ENCODE measurements at regions not wholly inside any gene's neighbourhood (a gene's known extent, or its start where the extent isn't known, plus 50 kb on each side); places are given as distances from the start of the nearest gene placed in this dataset.
"Not testable (repeated sequence)": the region's sequence is repeated elsewhere in the genome, so short reads cannot be mapped to it uniquely, and the experiment has no call there.

DNA sequence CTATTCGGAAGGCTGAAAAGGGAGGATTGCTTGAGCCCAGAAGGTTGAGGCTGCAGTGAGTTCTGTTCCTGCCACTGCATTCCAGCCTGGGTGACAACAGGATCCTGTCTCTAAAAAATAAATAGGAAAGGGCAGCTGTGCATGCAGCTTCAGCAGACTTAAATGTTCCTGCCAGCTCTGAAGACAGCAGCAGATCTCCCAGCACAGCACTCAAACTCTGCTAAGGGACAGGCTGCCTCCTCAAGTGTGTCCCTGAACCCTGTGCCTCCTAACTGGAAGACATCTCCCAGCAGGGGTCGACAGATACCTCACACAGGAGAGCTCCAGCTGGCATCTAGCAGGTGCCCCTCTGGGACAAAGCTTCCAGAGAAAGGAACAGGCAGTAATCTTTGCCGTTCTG, 117.9 kb downstream of the CXCL12 start:
- DNase-seq = no peak

DNA sequence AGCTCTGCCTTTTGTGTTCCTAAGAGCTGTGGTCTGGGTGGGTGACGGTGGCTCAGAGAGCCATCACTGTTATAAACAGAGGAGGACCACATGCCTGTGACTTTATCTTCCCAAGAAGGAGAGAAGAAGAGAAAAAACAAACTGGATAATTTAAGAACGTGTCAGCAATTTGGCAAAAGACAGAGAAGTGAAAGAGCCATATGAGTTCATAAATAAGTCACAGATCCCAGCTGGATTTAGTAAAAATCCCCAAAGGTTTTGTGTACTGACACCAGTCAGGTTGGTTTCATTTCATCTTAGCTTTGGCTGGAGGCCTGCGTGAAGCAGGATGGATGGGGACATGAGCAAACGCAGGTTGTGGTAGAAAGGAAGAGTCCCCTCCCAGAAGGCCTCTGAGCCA, 120.7 kb downstream of the CXCL12 start:
- no peak for DNase-seq

DNA sequence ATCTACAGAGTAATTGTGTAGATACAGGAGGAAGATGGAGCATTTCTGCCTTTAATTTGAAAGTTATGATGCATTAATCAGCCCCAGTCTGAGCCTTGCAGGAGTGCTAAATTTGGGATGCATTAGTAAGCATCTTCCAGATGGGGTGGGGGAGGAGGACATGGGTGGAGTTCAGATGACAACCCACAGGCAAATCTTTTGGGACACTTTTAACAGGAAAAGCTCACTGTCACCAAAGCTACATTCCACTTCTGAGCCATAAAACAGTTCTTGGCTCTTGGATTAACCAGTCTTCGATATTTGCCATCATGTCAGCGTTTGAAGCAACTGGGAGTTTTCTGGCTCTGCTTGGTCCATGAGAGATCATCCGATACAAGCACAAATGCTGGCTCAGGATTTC, 121.1 kb downstream of the CXCL12 start:
- no peak for DNase-seq

DNA sequence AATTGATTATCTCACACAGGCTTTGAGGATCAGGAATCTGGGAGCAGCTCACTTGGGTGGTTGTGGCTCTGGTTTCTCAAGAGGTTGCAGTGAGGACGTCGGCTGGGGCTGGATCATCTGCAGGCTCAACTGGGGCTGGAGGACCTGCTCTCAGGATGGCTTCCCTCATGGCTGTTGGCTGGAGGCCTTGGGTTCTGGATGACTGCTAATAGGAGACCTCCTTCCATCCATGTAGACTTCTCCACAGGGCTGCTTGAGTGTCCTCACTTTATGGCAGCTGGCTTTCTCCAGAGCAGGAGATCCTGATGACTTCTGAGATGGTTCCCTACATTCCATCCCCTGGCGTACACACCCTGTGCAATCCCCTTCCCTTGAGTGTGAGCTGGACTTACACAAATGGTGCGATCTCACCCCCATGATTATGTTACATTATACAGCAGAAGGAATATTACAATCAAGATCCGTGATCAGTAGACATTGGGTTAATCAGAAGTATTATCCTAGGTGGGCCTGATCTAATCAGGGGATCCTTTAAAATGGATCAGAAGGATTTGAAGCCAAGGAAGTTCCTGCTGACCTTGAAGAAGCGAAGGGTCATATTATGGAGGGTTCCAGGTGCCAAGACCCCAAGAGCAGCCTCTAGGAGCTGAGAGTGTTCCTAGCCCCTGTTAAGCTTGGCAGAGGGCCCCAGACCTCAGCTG, 122.2 kb downstream of the CXCL12 start:
- DNase-seq = no peak

DNA sequence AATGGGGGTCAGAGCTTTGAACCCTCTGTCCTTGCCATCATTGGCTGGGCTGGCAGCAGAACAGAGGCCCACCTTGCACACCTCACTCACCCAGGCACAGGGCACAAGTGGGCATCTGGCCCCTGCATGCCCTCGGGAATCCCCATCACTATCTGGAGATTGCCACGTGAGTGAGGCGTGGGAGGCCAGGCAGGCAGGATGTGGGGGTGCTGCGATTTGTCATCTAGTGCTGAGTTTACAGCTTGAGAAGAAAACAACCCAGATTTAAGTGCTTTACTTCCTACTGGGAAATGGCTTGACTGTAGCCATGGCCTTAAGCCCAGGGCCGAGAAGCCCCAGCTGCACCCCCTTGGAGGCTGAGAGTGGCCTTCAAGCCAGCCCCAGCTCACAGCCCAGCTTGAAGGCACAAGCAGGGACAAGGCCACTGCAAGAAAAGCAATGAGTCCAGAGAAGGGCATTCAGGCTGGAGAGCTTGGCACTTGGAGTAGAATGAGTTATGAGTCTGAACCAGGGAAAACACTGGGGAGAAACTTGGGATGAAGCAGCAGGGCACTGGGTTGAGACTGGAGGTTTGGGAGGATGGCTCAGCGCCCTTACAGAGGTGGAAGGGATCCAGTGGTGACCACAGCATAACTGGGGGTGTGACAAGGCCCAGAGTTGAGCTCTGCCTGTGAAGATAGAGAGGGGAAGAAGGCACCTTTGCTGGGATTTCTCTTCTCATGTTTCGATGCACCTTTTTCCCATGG, 123.0 kb downstream of the CXCL12 start:
- DNase-seq = no peak

DNA sequence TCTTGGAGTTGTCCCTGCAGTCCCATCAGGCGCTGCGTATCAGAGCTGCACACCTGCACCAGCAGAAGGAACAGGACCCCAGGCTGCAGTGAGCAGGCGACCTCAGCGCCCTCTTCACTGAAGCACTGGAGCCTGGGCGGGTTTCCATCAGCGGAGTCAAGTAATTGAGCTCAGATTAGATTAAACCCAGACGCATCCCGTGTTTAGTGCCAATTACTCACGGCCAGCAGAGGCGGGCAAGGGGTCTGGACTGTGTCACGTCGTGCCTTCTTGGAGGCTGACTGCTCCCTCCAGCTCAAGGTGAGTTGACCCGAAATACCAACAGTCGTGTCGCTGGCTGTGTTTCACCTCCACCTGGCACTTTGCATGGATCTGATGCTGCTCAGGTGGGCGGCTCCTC, 123.6 kb downstream of the CXCL12 start:
- DNase-seq = no peak

DNA sequence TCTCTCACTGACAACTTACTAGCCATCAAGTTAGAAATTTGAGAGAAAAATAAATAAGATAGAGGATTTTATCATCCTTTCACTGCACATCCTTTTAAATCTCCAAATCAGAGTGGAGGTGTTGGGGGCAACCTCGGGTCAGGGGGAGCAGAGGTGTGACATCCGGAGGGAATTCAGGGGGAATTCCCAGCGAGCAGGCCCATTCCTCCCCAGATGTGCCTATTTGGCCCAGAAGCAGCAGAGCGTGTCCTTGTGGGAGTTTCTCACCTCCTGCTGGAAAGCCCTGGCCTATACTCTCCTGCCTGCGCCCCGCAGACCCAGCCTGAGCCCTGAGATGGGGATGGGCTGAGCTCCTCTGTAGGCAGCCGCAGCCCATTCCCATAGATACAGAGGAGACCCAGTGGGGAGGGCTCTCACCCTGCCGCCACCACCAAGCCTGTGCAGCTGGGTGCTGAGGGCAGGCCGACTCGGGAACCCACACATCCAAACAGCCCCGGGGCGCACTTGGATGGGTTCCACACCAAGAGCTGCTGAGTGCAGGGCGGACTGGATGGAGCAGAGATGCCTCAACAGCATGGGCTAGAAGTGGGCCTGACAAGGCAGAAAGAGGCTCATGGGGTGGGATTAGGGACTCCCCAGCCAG, 124.5 kb downstream of the CXCL12 start:
- DNase-seq = no peak

DNA sequence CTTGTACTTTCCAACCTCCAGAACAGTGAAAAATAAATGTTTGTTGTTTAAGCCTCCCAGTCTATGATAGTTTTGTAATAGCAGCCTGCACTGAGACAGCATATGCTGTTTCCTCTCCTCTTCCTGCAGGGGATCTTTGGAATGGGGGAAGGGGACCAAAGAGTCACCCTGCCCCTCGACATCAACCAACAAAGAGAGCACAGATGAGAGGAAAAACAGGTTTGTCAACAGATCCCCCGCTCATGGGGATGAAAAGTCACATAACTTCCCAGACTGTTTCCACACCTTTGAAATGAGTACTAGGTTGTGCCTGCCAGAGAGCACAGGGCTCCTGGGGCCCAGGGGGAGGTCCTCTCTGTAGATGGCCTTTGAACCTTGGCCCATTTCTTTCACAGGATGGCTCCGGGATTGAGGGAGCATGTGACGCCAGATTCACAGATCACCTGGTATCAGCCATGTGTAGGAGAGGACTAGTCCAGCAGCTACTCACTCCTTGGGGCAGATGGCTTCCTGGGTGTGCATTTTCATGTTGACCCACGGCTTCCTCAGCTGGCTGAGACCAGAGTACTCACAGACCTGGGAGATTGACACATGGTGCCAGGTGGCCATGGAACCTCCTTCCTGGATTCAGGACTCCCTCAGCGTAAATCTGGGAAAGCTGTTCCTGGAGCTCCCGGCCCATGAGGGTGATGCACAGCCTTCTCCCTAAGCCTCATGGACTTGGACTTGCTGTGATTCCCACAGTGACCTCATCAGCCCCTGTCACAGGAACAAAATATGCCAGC, 125.6 kb downstream of the CXCL12 start:
- DNase-seq = no peak

DNA sequence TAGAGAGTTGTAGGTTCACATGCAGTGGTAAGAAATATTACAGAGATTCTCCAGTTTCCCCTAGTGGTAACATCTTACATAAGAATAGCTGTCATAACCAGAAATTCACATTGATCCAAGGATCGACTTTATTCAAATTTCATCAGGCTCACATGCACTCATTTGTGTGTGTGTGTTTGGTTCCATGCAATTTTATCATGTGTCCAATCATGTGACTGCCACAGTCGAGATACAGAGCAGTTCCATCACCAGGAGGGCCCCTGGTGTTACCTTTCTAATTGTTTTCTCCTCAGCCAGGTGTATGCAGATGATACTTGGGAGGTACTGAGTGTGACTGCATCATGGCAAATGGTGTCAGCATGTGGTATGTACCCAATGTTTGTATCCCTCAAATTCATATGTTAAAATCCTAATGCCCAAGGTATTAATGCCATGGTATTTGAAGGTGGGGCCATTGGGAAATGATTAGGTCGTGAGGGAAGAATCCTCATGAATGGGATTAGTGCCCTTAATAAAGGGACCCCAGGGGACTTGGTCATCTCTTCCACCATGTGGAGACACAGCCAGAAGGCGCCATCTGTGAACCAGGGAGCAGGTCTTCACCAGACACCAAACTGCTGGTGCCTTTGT, 126.3 kb downstream of the CXCL12 start:
- no peak for DNase-seq

DNA sequence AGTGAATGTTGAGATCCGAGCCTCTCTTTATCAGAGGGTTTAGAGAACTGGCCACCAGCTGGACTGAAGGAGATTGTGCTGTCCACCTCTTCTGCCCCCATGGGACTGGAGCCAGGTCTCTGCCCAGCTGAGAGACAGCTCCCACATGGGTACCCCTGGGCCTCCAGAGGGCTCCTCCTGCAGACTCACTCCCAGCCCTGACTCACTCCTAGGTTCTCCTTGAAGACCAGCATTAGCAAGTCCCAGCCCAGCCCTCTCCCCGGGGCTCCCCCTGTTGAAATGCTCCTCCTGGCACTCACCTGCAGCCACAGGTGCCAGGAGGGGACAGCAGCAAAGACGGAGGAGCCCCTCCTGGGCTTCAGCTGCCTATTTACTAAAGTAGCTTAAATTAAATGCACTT, 126.9 kb downstream of the CXCL12 start:
- DNase-seq = no peak

DNA sequence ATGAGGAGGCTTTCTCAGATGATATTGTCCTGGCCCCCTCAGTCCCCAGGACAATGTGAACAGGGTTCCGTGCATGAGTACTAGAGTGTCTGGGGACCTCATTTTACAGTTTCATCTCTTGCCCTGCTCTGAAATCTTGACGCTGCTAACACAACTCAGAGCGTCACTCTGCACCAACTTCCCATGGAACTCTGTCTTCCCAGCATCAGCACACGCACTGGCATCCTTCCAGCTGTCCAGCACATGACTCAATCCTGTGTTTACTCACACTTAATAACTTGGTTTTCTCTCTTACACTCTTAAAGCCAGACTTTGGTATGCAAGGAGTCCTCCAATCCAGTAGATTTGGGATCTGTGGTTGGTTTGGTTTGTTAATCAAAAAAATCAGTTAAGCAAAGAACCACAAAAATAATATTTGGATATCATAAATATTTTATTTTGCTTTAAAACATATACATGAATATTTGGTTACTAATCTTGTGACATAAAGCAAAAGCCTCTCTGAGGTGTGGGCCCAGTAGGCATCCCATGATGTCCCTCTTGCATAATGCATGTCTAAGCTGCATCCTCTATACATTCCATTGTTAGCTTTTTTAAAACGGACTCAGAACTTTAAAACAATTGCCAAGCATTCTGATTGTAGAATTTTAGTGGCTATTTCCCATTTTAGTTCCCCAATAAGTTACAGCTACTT, 131.0 kb downstream of the CXCL12 start:
- DNase-seq = no peak

DNA sequence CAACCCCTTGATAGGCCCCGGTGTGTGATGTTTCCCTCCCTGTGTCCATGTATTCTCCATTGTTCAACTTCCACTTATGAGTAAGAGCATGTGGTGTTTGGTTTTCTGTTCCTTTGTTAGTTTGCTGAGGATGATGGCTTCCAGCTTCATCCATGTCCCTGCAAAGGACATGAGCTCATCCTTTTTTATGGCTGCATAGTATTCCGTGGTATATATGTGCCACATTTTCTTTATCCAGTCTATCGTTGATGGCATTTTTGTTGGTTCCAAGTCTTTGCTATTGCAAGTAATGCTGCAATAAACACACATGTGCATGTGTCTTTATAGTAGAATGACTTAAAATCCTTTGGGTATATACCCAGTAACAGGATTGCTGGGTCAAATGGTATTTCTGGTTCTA, 132.3 kb downstream of the CXCL12 start:
- DNase-seq = not testable (repeated sequence)

DNA sequence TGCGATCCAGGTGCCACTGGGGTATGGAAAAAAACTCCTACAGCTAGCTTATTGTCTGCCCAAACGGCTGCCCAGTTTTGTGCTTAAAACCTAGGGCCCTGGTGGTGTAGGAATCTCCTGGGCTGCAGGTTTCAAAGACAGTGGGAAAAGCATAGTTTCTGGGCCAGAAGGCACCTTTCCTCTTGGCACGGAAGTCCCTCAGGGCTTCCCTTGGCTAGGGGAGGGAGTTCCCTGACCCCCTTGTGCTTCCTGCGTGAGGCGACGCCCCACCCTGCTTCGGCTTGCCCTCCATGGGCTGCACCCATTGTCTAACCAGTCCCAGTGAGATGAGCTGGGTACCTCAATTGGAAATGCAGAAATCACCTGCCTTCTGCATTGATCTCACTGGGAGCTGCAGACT, 135.0 kb downstream of the CXCL12 start:
- DNase-seq = not testable (repeated sequence)

DNA sequence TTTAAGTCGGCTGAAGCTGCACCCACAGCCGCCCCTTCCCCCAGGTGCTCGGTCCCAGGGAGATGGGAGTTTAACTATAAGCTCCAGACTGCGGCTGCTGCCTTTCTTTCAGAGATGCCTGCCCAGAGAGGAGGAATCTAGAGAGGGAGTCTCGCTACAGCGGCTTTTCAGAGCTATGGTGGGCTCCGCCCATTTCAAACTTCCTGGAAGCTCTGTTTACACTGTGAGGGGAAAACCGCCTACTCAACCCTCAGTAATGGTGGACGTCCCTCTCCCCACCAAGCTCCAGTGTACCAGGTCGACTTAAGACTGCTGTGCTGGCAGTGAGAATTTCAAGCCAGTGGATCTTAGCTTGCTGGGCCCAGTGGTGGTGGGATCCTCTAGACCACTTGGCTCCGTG, 135.4 kb downstream of the CXCL12 start:
- DNase-seq = no peak

DNA sequence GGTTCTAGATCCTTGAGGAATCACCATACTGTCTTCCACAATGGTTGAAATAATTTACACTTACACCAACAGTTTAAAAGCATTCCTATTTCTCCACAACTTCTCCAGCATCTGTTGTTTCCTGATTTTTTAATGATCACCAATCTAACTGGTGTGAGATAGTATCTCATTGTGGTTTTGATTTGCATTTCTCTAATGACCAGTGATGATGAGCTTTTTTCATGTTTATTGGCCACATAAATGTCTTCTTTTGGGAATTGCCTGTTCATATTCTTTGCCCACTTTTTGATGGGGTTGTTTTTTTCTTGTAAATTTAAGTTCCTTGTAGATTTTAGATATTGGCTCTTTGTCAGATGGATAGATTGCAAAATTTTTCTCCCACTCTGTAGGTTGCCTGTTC, 138.2 kb downstream of the CXCL12 start:
- not testable (repeated sequence) for DNase-seq

DNA sequence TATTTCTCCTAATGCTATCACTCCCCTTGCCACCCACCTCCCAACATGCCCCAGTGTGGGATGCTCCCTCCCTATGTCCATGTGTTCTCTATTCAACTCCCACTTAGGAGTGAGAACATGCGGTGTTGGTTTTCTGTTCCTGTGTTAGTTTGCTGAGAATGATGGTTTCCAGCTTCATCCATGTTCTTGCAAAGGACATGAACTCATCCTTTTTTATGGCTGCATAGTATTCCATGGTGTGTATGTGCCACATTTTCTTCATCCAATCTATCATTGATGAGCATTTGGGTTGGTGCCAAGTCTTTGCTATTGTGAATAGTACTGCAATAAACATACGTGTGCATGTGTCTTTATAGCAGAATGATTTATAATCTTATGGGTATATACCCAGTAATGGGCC, 138.6 kb downstream of the CXCL12 start:
- DNase-seq = not testable (repeated sequence)

DNA sequence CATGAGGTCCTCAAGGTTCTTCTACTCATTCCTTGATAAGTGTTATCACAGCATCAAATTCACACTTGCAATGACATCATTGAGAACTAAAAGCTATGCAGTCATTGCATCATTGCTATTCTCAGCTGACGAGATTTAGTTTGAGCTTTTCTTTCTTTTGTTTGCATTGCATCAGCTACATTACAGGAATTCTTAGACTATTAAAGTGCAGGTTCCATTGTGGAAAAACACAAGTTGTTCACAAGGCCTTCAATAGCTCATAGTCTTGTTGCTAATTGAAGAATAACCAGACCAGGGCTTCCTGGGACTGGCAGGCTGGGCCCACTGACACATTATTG, 139.3 kb downstream of the CXCL12 start:
- DNase-seq = no peak

DNA sequence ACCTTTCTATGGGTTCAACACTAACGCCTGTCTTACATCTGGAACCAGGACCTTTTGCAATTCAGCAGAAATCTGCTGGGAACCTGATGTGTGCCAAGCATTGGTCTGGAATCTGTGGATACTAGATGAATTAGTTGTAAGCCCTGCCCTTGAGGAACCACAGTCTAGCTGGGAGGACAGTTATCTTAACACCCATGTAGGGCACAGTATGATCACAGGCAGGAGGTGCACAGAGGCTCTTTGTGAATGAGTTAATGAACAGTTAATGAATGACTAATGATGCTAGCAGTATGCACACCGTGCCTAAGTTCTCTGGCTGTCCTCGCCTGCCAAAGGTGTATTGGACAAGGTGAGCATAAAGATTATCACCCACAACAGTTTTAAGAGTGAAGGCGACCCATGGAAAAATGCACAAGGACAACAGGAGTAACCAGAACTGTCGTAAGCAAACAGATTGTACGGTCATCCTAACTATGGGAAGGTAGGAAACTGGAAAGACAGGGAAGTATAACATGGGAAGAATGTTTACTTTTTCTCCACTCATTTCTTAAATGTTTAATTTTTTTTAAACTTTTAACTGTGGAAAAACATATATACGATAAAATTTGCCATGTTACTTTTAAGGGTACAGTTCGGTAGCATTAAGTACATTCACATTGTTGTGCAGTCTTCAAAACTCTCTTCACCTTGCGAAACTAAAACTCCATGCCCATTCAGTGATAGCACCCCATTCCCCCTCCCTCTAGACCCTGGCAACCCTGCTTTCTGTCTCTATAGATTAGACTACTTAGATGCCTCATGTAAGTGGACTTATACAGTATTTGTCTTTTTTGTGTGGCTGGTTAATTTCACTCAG, 139.9 kb downstream of the CXCL12 start:
- no peak for DNase-seq

DNA sequence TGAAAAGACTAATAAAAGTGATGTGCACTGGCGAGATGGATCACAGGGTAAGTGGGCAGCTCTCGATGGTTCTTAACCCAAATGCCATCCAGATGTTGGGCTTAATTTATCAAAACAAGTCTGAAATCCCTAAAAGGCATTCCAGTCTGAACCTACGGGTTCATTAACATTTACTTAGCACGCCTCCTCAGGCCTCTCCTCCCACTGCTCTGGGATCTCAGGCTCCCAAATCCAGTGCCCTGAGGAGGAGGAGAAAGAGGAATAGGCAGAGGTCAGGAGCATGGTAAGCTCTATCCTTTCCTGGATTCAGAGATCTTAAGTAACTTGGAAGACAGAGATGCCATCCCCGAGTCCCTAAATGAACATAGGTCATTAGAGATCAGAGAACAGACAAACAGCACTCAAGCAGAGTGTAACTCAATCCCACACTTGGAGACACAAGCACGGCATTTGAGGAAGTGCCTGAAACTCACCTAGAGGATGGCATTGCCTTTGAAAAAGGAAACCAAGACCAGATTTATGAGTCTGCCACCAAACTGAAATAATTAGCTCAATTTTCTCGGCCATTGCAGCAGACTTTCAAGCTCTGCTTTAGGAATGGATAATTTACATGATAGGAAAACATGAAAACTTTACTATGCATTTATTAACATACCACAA, 140.9 kb downstream of the CXCL12 start:
- DNase-seq = no peak

DNA sequence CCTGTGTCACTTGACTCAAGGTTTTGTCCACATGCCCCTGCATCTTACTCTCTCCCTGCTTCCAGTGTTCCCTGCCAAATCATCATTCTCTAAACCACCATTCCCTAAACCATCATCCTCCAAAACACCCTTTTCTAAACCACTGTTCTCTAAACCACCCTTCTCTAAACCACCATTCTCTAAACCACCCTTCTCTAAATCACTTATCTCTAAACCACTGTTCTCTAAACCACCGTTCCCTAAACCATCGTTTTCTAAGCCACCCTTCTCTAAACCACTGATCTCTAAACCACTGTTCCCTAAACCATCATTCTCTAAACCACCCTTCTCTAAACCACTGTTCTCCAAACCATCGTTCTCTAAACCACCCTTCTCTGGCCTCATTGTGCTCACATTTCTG, 142.1 kb downstream of the CXCL12 start:
- DNase-seq = no peak

DNA sequence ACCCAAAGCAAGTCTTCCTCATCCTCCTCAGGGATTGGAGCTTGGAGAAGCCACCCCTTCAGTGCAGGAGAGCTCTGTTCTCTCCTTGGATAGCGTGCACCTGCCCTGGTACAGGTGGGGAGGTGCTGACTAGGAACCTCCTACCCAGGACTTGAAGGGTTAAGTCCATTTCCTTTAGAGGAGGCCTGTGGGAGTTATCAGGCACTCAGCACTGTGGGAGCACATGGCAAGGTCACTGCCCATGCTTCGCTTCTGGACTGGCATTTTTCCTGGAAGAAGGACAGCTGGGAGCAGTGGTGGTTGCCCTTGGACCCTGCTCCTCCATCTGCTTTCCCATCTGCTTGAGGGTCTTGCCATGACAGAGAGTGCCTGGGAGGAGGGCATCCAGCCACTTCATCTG, 142.8 kb downstream of the CXCL12 start:
- no peak for DNase-seq

Measured in activated effector memory CD4-positive, alpha-beta T cell treated with Interleukin-2 at 50 U/mL for 16 hours (primary cell).